Mesenchymal stem cell (in vitro differentiated cells and primary cell): ENCODE measurements at regions not wholly inside any gene's neighbourhood (a gene's known extent, or its start where the extent isn't known, plus 50 kb on each side); places are given as distances from the start of the nearest gene placed in this dataset.

ENCODE experiments used
- DNase-seq: peaks from one replicate; pipeline ENCODE4 v3.0.0-alpha.2; 2013
- H2AFZ ChIP-seq: one replicate; pipeline ENCODE4 v1.6.1; 2013; ENCODE audit warnings: low read depth, mild to moderate bottlenecking, control low read depth, inconsistent platforms, low read length, moderate library complexity
- H2AK5ac ChIP-seq: 2 replicates; pipeline ENCODE4 v1.6.1; 2013; ENCODE audit warnings: low read length, moderate library complexity, mild to moderate bottlenecking, inconsistent platforms; ENCODE audit not compliant: severe bottlenecking
- H2BK120ac ChIP-seq: one replicate; pipeline ENCODE4 v1.6.1; 2013; ENCODE audit warnings: low read depth, mild to moderate bottlenecking, inconsistent platforms, low read length, moderate library complexity
- H2BK12ac ChIP-seq, 2 experiments: one replicate each; pipeline ENCODE4 v1.6.1; 2013; ENCODE audit warnings: inconsistent platforms in 2 of 2, low read length in 2 of 2, mild to moderate bottlenecking in 2 of 2, moderate library complexity in 2 of 2, control low read depth in 1 of 2
- H2BK15ac ChIP-seq: one replicate; pipeline ENCODE4 v1.6.1; 2013; ENCODE audit warnings: mild to moderate bottlenecking, low read depth, inconsistent platforms; ENCODE audit not compliant: poor library complexity, severe bottlenecking
- H2BK5ac ChIP-seq: 2 replicates; pipeline ENCODE4 v1.6.1; 2013; ENCODE audit warnings: low read depth, mild to moderate bottlenecking, low read length, control low read depth, inconsistent platforms; ENCODE audit not compliant: poor library complexity, severe bottlenecking
- H3K14ac ChIP-seq, 2 experiments: one replicate each; pipeline ENCODE4 v1.6.1; 2013; ENCODE audit warnings: inconsistent platforms in 2 of 2, low read length in 2 of 2, control low read depth in 1 of 2, mild to moderate bottlenecking in 1 of 2, moderate library complexity in 1 of 2
- H3K18ac ChIP-seq, 2 experiments: one replicate each; pipeline ENCODE4 v1.6.1; 2013; ENCODE audit warnings: inconsistent platforms in 2 of 2, low read length in 2 of 2, control low read depth in 1 of 2, low read depth in 1 of 2, mild to moderate bottlenecking in 1 of 2
- H3K23ac ChIP-seq, 2 experiments: one replicate each; pipeline ENCODE4 v1.6.1; 2013; ENCODE audit warnings: inconsistent platforms in 2 of 2, low read length in 2 of 2, mild to moderate bottlenecking in 2 of 2, moderate library complexity in 2 of 2, control low read depth in 1 of 2
- H3K27ac ChIP-seq: 2 replicates; pipeline ENCODE4 v1.5.1; 2013; ENCODE audit warnings: mild to moderate bottlenecking, moderate library complexity, low read length, control low read depth, inconsistent platforms; ENCODE audit not compliant: poor library complexity, severe bottlenecking
- H3K27me3 ChIP-seq, 2 experiments: 2 replicates each; pipeline versions ENCODE4 v1.6.1 to v1.7.0; 2013; ENCODE audit warnings: low read length in 2 of 2, mild to moderate bottlenecking in 2 of 2, moderate library complexity in 2 of 2, control low read depth in 1 of 2, inconsistent platforms in 1 of 2; ENCODE audit not compliant: control insufficient read depth in 1 of 2, insufficient read depth in 1 of 2
- H3K36me3 ChIP-seq, 2 experiments: 2 replicates each; pipeline versions ENCODE4 v1.6.1 to v1.7.0; 2013; ENCODE audit warnings: low read length in 2 of 2, control low read depth in 1 of 2, inconsistent platforms in 1 of 2, low read depth in 1 of 2, mild to moderate bottlenecking in 1 of 2; ENCODE audit not compliant: insufficient read depth in 2 of 2, control insufficient read depth in 1 of 2
- H3K4ac ChIP-seq, 2 experiments: one replicate each; pipeline ENCODE4 v1.6.1; 2013; ENCODE audit warnings: inconsistent platforms in 2 of 2, low read length in 2 of 2, mild to moderate bottlenecking in 2 of 2, moderate library complexity in 2 of 2, control low read depth in 1 of 2, low read depth in 1 of 2
- H3K4me1 ChIP-seq: 2 replicates; pipeline ENCODE4 v1.6.1; 2013; ENCODE audit warnings: low read depth, low read length, control low read depth; ENCODE audit not compliant: control insufficient read depth, insufficient read depth
- H3K4me2 ChIP-seq: 2 replicates; pipeline ENCODE4 v1.6.1; 2013; ENCODE audit warnings: low read length, mild to moderate bottlenecking, inconsistent platforms; ENCODE audit not compliant: poor library complexity, severe bottlenecking
- H3K4me3 ChIP-seq, 2 experiments: 2 replicates each; pipeline versions ENCODE4 v1.5.1 to v1.7.0; 2013; ENCODE audit warnings: low read length in 2 of 2, mild to moderate bottlenecking in 2 of 2, control low read depth in 1 of 2, low read depth in 1 of 2; ENCODE audit not compliant: insufficient read depth in 1 of 2
- H3K79me1 ChIP-seq: replicated peaks from 2 replicates; pipeline ENCODE4 v1.6.1; 2013; ENCODE audit warnings: mild to moderate bottlenecking, control low read depth, low read length, inconsistent platforms; ENCODE audit not compliant: poor library complexity, severe bottlenecking
- H3K9ac ChIP-seq: 2 replicates; pipeline ENCODE4 v1.7.0; 2013; ENCODE audit warnings: mild to moderate bottlenecking, low read length, moderate library complexity
- H3K9me3 ChIP-seq: 2 replicates; pipeline ENCODE4 v1.7.0; 2013; ENCODE audit warnings: mild to moderate bottlenecking, low read length; ENCODE audit not compliant: control insufficient read depth
- H4K8ac ChIP-seq: one replicate; pipeline ENCODE4 v1.6.1; 2013; ENCODE audit warnings: inconsistent platforms, mild to moderate bottlenecking, low read length, moderate library complexity
- H4K91ac ChIP-seq: one replicate; pipeline ENCODE4 v1.6.1; 2013; ENCODE audit warnings: mild to moderate bottlenecking, low read length, inconsistent platforms
- WGBS: methylation state at CpG from one replicate; pipeline ENCODE4 v1.1.7; 2013; ENCODE audit warnings: mixed read lengths; 5-methylcytosine and 5-hydroxymethylcytosine counted together

- no peak overlapping the region for H4K91ac ChIP-seq
- H3K4me1 ChIP-seq: no peaks in the 10 kb centered on the region
- H2BK12ac ChIP-seq: no peak overlapping the region
- H3K9me3 ChIP-seq: no peaks in the 10 kb centered on the region
- H3K79me1 ChIP-seq: no peaks in the 10 kb centered on the region
- H3K23ac ChIP-seq: no peak overlapping the region
- no peak overlapping the region for H4K8ac ChIP-seq
- H3K27me3 ChIP-seq: no peaks in the 10 kb centered on the region
- H2BK15ac ChIP-seq: no peak overlapping the region
- H3K4ac ChIP-seq: no peak overlapping the region
- H3K27ac ChIP-seq: no peak overlapping the region
- H3K36me3 ChIP-seq: no peaks in the 10 kb centered on the region
- WGBS: 71% methylated on average over 1 of the region's 2 CpGs
- no peak overlapping the region for H3K4me3 ChIP-seq
- DNase-seq: no peak
- H2AFZ ChIP-seq: no peak overlapping the region
- H3K14ac ChIP-seq: no peak overlapping the region
- H2BK5ac ChIP-seq: no peak overlapping the region
- H3K9ac ChIP-seq: no peak overlapping the region
- H3K4me2 ChIP-seq: no peak overlapping the region
- no peak overlapping the region for H2BK120ac ChIP-seq
- no peak overlapping the region for H2AK5ac ChIP-seq
- H3K18ac ChIP-seq: peak overlapping the region in 1 of 2 experiments; percentile 24
These were observed 395.0 kb downstream of the MLLT3 start for GRCh38 chr9:20227166-20227874.

GRCh38 chr9:20226345-20226744 is 396.0 kb downstream of the MLLT3 start:
- H2AK5ac ChIP-seq: no peak overlapping the region
- WGBS: 93% methylated on average over 4 of the region's 5 CpGs
- H2BK15ac ChIP-seq: no peak overlapping the region
- DNase-seq: no peak
- no peak overlapping the region for H3K18ac ChIP-seq
- H3K23ac ChIP-seq: no peak overlapping the region
- no peak overlapping the region for H2BK12ac ChIP-seq
- no peak overlapping the region for H2BK120ac ChIP-seq
- H2AFZ ChIP-seq: no peak overlapping the region
- H3K9me3 ChIP-seq: no peaks in the 10 kb centered on the region
- no peaks in the 10 kb centered on the region for H3K79me1 ChIP-seq
- H3K36me3 ChIP-seq: no peaks in the 10 kb centered on the region
- no peak overlapping the region for H4K91ac ChIP-seq
- H4K8ac ChIP-seq: no peak overlapping the region
- H3K4ac ChIP-seq: no peak overlapping the region
- peak overlapping the region in 1 of 2 experiments; percentile 55 for H3K14ac ChIP-seq
- H3K4me2 ChIP-seq: no peak overlapping the region
- no peak overlapping the region for H2BK5ac ChIP-seq
- H3K27ac ChIP-seq: no peak overlapping the region
- no peak overlapping the region for H3K9ac ChIP-seq
- peak overlapping the region in 1 of 2 experiments; percentile 65 for H3K4me3 ChIP-seq
- no peaks in the 10 kb centered on the region for H3K27me3 ChIP-seq
- no peaks in the 10 kb centered on the region for H3K4me1 ChIP-seq

GRCh38 chr9:20225826-20226225 is 396.5 kb downstream of the MLLT3 start:
- no peak overlapping the region for H3K4ac ChIP-seq
- H2AFZ ChIP-seq: no peak overlapping the region
- no peak overlapping the region for H3K27ac ChIP-seq
- H4K8ac ChIP-seq: no peak overlapping the region
- no peak overlapping the region for H2BK12ac ChIP-seq
- no peak overlapping the region for H3K4me2 ChIP-seq
- H2BK120ac ChIP-seq: no peak overlapping the region
- no peak overlapping the region for H2BK15ac ChIP-seq
- no peaks in the 10 kb centered on the region for H3K79me1 ChIP-seq
- no peaks in the 10 kb centered on the region for H3K4me1 ChIP-seq
- no peak overlapping the region for H3K14ac ChIP-seq
- H3K36me3 ChIP-seq: no peaks in the 10 kb centered on the region
- no peaks in the 10 kb centered on the region for H3K27me3 ChIP-seq
- no peak overlapping the region for H2BK5ac ChIP-seq
- no peak overlapping the region for H3K18ac ChIP-seq
- peak overlapping the region; percentile 64 for H3K9ac ChIP-seq
- DNase-seq: no peak
- no peaks in the 10 kb centered on the region for H3K9me3 ChIP-seq
- H3K23ac ChIP-seq: no peak overlapping the region
- H2AK5ac ChIP-seq: no peak overlapping the region
- 95% methylated on average over 1 of the region's 1 CpG for WGBS
- no peak overlapping the region for H4K91ac ChIP-seq
- H3K4me3 ChIP-seq: peak overlapping the region in 1 of 2 experiments; percentile 65

GRCh38 chr9:20224756-20225155 is 397.5 kb downstream of the MLLT3 start:
- no peaks in the 10 kb centered on the region for H3K4me1 ChIP-seq
- no peak overlapping the region for H4K91ac ChIP-seq
- DNase-seq: no peak
- no peak overlapping the region for H3K9ac ChIP-seq
- H3K4ac ChIP-seq: no peak overlapping the region
- H3K14ac ChIP-seq: no peak overlapping the region
- H2BK120ac ChIP-seq: no peak overlapping the region
- no peak overlapping the region for H2BK12ac ChIP-seq
- WGBS: 61% methylated on average over 1 of the region's 1 CpG
- H3K23ac ChIP-seq: no peak overlapping the region
- H3K4me2 ChIP-seq: no peak overlapping the region
- H2AFZ ChIP-seq: no peak overlapping the region
- H3K27me3 ChIP-seq: no peaks in the 10 kb centered on the region
- H2AK5ac ChIP-seq: no peak overlapping the region
- no peak overlapping the region for H2BK15ac ChIP-seq
- no peak overlapping the region for H3K27ac ChIP-seq
- H3K4me3 ChIP-seq: no peak overlapping the region
- no peaks in the 10 kb centered on the region for H3K9me3 ChIP-seq
- no peak overlapping the region for H3K18ac ChIP-seq
- H3K36me3 ChIP-seq: no peaks in the 10 kb centered on the region
- H3K79me1 ChIP-seq: no peaks in the 10 kb centered on the region
- H4K8ac ChIP-seq: no peak overlapping the region
- H2BK5ac ChIP-seq: no peak overlapping the region
